SU-DHL-6 (cell line): ENCODE measurements at regions not wholly inside any gene's neighbourhood (a gene's known extent, or its start where the extent isn't known, plus 50 kb on each side); places are given as distances from the start of the nearest gene placed in this dataset.

Experiments used
- EZH2phosphoT487 ChIP-seq: fragments of 200-600 bp; sonication (generic), shearing (Covaris generic); conservative IDR thresholded peaks from 2 replicates; pipeline ENCODE4 v1.6.1; 2018; ENCODE audit warnings: mild to moderate bottlenecking, antibody characterized with exemption, low read length, moderate library complexity, mixed read lengths
- TF ChIP-seq, protein P1 (sequence below): fragments of 200-600 bp; sonication (generic); IDR thresholded peaks from one replicate; pipeline ENCODE4 v1.5.1; 2017; ENCODE audit warnings: antibody characterized with exemption, mild to moderate bottlenecking, low read length, moderate library complexity; ENCODE audit not compliant: insufficient read depth, poor library complexity, severe bottlenecking

DNA sequence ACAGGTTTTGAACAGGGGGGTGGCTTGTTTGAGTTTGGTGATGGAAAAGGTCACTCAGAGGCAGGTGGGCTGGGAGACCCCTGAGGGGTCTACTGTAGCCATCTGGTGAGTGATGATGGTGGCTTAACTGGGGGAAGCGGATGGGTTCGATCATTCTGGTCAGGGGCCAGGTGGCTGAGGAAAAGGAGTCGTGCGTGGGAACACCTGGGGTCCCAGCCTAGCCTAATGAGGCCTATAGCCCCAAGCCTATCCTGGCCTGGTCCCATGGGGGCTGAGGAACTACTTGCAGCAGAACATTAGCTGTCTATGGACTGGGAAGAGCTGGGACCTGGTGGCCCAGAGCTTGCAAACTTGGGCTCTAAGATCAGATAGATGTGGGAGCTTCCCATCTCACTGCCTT lies 158.4 kb upstream of the MYL2 start:
- TF ChIP-seq, protein P1, sequence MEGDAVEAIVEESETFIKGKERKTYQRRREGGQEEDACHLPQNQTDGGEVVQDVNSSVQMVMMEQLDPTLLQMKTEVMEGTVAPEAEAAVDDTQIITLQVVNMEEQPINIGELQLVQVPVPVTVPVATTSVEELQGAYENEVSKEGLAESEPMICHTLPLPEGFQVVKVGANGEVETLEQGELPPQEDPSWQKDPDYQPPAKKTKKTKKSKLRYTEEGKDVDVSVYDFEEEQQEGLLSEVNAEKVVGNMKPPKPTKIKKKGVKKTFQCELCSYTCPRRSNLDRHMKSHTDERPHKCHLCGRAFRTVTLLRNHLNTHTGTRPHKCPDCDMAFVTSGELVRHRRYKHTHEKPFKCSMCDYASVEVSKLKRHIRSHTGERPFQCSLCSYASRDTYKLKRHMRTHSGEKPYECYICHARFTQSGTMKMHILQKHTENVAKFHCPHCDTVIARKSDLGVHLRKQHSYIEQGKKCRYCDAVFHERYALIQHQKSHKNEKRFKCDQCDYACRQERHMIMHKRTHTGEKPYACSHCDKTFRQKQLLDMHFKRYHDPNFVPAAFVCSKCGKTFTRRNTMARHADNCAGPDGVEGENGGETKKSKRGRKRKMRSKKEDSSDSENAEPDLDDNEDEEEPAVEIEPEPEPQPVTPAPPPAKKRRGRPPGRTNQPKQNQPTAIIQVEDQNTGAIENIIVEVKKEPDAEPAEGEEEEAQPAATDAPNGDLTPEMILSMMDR, result no peak
- no peak for TF ChIP-seq EZH2phosphoT487
